IPS DF 4.7 (cell line): ENCODE measurements at regions not wholly inside any gene's neighbourhood (a gene's known extent, or its start where the extent isn't known, plus 50 kb on each side); places are given as distances from the start of the nearest gene placed in this dataset.

Source experiments
- DNase-seq: peaks from one replicate; pipeline ENCODE4 v3.0.0-alpha.2; 2013; ENCODE audit warnings: low spot score; ENCODE audit errors: extremely low read depth

DNA sequence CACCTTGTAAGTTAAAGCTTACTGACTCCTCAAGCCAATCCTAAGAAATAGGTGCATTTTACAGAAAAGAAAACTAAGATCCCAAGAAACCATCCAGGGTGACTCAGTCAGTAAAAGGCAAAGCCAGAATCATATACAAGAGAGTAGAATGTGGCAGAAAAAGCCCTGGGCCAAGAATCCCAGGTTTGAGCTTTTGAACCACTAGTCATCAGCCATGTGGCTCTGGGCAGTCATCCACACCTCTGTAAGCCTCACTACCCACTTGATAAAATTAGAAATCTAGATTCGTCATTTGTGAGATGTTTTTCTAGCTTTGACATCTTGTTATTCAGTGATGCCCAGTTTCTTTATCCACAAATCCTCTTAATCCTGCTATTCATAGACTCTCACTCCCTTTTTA is 122.2 kb upstream of the PDE5A start:
- no peak for DNase-seq

- DNase-seq, result no peak
These were observed 121.4 kb upstream of the PDE5A start for GRCh38 chr4:119750048-119750447.

DNA sequence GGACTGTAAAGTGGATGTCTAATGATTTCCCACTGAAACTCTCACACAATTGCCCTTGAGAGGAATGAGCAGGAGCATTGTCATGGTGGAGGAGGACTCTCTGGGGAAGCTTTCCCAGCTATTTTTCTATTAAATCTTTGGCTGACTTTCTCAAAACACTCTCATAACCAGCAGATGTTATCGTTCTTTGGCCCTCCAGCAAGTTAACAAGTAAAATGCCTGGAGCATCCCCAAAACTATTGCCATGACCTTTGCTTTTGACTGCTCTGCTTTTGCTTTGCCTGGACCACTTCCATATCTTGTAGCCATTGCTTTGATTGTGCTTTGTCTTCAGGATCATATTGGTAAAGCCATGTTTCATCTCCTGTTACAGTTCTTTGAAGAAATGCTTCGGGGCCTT is 120.2 kb upstream of the PDE5A start:
- no peak for DNase-seq

DNA sequence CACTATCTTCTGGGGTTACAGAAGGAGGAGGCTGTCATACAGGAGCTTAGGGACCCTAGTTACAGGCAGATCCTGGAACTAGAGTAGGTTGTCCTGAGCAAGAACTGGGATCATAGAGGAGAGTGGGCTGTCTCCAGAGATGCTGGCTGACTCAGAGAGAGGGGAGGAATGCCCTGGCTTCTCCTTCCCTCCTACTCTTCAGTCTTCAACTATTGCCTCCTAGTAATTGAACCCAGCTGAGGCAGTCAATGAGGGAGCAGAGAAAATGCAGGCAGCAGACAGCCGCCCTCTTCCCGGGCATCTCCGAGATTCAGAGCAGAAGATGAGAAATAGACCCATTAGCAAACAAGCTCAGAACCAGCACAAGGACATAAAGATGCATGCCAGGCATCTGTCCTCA is 118.3 kb upstream of the PDE5A start:
- DNase-seq, result no peak

DNA sequence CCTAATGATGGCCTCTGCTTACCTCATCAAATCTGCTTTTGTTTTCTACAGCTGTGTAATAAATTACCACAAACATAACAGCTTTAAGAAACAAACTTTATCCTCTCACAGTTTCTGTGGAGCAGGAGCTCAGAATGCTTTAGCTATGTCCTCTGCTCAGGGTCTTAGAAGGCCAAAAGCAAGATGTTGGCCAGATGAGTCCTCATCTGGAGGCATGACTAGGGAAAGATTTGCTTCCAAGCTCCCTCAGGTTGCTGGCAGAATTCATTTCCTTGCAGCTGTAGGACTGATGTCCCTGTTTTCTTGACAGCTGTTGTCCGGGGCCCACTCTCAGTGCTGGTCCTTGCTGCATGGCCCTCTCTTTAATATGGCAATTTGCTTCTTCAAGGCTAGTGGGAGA is 116.7 kb upstream of the PDE5A start:
- DNase-seq, result no peak

DNA sequence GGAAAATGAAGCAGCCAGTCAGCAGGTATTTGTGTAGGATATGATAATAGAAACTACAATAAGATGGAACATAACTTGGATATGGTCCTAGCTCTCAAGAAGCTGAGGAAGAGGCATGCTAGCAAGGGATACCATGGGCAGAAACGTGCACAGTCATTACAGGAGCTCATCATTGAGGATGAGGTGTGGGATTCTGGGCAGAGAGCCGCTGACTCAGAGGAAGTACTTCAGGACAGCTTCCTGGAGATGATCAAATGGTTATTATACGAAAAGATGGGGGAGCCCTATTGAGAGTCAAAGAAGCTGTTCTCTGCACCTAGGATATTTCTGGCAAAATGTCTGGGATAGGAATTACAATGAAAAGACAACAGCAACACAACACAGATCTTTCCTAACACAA is 116.0 kb upstream of the PDE5A start:
- DNase-seq, result no peak

- no peak for DNase-seq
These were observed 115.0 kb upstream of the PDE5A start for GRCh38 chr4:119743644-119744043.

GRCh38 chr4:119739796-119740195 is 111.2 kb upstream of the PDE5A start:
- DNase-seq, result no peak

- no peak for DNase-seq
These were observed 110.3 kb upstream of the PDE5A start for GRCh38 chr4:119738901-119739300.

DNA sequence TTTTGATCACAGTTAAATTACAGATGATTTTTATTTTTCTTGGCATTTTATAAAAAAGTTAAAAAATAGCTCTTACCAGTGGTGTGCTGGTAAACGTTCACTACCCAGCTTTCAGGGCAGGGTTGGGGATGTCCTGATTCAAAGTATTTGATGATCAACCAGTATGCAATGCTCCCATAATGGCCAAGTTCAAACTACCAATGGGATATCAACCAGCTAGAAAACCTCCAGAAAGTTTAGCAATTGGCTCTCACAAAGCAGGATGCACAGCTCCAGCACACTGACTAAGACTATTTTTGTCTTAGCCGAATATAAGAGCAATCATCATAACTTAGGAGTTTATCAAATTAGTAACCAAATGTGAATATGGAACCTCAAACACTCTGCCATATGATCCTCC is 108.0 kb upstream of the PDE5A start:
- no peak for DNase-seq

DNA sequence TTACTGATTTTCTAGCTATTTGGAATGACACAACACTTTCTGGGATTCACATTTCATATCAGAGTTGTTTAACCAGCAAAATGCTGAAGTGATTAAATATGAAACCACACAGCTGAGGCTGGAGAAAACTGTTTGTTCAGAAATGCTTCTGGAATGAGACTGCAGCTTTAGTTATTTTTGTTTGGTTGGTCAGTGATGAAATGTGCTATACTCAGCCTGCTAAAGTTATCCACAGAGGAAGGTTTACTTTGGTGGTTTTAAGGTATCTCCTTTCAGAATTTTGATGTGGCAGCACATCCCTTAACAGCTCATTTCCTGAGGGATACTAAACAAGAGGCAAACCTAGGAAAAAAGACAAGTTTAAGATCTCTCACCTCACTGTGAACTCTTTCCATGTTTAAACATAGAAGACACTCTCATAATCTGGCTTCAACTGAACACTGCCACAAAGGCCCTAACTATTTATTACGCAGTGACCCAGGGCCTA is 106.6 kb upstream of the PDE5A start:
- no peak for DNase-seq

DNA sequence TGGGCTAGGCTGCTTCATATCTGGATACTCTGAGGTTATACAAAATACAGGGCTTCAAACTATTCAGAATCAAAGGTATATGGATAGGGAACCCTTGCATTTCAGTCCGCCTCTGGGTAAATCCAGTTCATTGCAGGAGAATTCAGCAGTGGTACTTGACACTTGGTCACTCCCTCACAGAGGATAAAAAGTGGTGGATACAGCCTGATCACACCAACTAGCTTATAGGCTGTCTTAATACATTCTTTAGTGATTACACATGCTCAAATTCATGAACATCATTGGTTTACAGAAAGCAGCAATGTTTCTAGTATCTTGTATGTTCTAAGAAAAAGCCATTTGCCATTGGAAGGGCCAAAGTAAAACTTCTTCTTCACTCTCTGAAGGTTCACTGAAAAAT is 104.8 kb upstream of the PDE5A start:
- no peak for DNase-seq

- no peak for DNase-seq
These were observed 103.2 kb upstream of the PDE5A start for GRCh38 chr4:119731778-119732177.

GRCh38 chr4:119731146-119731742 is 102.6 kb upstream of the PDE5A start:
- DNase-seq, result no peak

DNA sequence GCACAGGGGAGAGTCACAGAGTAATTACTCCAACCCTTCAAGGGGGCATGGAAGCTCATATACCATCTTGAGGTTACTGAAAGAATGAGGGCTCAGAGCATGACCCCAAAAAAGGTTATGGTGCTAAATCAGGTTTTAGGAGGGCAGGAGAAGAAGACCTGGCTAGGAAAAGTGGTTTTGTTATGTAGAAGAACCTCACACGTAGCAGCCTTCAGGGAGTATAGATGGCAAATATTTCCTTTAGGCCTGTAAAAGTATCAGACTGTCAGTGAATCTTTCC is 102.0 kb upstream of the PDE5A start:
- no peak for DNase-seq

DNA sequence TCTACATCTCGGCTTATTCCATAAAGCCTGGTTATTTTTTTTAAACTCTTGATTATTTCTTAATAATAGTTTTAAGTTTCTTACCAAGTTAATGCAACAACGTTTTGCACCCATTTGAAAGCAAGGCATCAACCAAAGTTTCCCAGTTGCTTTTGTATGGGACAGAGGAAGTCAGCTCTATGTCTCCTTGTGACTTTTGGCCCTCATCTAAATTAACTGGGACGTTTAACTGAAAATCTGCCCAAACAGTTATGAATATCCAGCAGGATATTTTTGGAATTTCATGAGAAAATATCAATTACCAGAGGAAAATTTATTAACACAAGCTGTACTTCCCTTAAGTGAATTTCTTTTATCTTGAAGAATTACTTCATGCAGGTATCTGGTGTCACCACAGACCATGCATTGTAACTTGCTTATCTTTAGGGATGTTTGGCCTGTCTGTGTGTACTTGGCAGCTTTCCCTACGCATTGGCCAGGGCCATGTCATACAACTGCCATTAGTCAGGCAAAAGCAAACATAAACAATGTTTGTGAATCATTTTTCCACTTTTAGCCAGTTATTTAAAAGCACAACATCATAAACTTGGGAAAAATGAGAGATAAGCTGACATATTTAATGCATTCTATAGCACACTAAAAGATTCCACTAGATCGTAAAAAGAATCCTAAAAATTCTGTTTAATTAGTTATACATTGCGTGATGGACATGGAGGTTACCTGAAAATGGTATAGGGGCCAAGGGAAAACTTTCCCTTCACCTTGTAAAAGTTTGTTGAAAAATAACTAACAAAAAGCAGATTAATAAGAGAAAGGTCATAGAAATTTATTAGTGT is 101.4 kb upstream of the PDE5A start:
- DNase-seq, result no peak

DNA sequence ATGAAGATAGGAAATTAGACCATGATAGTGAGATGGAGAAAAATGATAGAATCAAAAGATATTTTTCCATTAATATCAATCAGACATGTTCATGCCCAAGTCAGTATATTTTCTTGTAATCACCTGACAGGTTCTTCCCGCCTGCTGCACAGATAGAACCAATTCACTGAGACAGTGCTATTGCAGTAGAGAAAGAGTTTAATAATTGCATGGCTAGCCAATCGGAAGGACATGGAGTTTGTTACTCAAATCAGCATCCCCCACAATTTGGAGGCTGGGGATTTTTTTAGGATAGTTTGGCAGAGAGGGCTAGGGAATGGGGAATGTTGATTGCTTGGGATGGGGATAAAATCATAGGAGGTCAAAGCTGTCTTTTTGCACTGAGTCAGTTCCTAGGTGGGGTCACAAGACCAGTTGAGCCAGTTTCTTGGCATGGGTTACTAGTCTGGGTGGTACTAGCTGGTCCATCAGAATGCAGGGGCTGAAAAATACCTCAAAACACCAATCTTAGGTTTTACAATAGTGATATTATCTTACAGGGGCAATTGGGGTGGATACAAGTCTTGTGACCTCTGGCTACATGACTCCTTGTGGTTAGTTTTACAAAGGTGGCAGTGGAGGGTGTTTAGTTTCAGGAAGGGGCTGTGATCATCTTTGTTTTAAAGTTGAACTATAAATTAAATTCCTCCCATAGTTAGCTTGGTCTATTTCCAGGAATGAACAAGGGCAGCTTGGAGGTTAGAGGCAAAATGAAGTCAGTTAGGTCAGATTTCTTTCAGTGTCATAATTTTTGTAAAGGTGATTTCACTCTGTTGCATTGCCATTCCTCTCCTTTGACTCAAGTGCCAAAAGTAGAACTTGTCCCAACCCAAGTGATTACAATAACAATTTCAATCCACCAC is 100.3 kb upstream of the PDE5A start:
- DNase-seq, result no peak

DNA sequence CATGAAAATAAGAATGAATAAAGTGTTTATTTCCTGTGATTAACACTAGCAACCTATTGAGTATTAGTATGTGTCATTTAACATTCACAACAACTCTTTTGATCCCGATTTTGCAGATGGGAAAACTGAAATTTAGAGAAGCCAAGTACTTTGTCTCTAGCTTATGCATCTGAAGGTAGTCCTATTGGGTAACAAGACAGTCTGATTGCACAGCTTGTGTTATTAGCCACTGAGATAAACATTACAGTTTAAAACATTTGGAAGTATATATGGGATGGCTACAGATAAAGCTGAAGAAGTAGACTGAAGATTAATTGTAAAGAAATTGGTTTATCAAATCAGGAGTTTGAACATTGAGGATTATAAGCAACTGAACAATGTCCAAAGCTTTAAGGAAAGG is 99.6 kb upstream of the PDE5A start:
- no peak for DNase-seq

DNA sequence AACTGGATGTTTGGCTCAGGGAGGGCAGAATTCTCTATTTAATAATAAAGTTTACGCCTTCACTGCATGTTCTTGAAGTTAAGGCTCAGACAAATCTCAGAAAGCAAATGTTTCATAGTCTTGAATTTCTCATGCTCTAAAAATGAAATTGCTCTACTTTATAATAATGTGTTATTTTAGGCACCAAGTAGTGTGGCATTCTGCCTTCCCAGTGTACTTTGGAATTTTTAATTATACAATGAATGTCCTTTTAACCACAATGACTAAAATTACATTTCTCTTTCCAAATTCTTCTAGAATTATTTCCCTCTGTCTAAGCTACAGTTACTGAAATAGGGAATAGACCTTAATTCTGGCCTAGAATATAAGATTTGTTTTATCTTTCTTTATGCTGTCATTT is 97.9 kb upstream of the PDE5A start:
- DNase-seq, result no peak

- no peak for DNase-seq
These were observed 97.2 kb upstream of the PDE5A start for GRCh38 chr4:119725688-119726330.

- no peak for DNase-seq
These were observed 96.4 kb upstream of the PDE5A start for GRCh38 chr4:119725011-119725410.

GRCh38 chr4:119722670-119723069 is 94.1 kb upstream of the PDE5A start:
- no peak for DNase-seq
